ENCODE measurements at regions not wholly inside any gene's neighbourhood (a gene's known extent, or its start where the extent isn't known, plus 50 kb on each side); places are given as distances from the start of the nearest gene placed in this dataset.
"Not testable (repeated sequence)": the region's sequence is repeated elsewhere in the genome, so short reads cannot be mapped to it uniquely, and the experiment has no call there.

- no peak for DNase-seq (ENCODE audit: low spot score)
These were observed 164.1 kb upstream of the IRF2BP2 start for GRCh38 chr1:234773936-234774677.

DNA sequence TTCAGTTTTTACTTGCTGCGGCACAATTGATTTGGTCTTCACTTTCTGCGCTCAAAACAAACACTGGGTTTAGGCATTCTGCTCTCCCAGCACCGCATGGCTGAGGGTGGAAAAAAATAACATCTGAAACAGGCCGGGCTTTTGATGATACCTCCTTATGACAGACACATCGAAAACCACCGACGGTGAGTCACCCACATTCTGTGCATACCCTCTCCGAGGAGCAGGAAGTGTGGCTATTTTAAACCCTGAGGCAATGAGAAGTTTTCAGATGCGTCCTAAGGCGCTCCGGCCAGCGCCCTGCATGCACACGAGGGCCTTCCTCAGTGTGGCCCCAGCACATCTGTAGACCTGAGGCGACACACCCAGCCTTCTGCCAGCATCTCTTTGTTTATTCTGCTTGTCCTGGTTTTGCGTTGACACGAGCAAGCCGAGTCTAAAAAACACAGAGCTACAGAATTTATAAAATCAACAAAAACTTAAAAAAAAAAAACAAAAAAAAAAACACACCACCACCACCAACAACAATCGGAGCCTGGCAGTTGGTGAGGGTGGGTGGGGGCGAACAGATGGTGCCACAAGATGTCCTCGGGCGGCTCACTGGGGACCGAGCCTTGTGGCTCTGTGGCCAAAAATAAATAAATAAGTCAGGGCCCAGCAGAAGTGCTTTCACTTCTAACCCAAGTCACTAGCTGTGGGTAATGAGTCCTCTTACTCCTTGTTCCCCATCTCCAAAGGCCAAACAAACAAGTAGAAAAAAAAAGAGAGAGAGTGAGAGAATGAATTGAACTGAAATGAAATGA lies 162.6 kb upstream of the IRF2BP2 start:
- DNase-seq (ENCODE audit: low spot score), result peak; percentile 91

DNA sequence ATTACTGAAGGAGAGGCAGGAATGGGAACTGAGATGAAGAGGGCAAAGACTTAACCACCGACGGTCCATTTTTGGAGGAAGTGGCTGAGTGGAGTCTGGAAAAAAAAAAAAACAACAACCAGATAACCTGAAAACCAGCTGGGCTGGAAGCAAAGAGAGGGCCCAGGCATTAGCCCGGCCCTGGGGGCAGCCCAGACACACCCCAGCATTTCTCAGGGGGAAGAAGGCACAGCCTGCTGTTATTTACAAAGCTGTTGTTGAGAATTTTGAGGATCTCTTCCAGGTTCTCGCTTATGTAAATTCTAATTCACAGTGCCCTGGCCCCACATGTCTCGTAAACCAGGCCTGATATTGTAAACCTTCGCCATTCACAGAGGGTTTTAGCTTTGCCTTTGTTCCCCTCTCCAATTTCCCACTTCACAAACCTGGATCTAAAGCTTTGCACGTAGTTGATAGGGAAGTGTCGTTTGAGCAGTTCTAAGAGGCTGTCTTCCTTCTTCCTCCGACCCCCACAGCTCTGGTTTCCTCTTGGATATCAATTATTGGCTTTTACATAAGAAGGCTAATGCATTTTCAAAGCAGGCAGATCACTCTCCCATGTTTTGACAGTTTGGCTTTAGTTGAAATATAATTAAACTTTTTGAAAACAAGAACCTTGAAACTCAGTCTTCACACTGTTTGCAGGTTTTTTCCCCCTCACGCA lies 161.8 kb upstream of the IRF2BP2 start:
- no peak for DNase-seq (ENCODE audit: low spot score)

DNA sequence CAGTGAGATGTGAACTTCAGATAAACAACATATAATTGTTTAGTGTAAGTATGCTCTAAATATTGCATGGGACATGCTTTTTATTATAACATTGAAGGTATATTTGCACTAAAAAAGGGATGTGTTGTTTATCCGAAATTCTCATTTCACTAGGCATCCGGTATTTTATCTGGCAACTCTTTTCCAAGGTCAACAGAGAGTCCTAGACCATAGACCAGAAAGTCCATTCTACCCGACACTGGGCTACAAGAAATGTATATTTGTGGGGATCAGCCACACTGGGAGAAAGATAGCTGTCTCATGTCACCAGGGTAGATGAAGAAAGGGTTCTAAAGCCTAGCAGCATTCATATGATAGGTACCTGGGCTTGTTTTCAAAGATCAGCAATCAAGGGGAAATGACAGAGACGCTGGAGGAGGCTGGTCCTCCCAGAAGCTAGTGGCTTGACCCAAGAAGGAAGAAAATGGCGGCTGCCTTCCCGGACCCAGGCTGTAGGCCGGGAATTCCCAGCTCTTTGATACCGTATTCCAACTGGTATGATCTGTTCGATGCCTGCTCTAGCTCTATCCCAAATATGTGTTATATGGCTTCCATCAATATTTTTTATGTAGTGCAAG lies 161.1 kb upstream of the IRF2BP2 start:
- DNase-seq (ENCODE audit: low spot score), result no peak

GRCh38 chr1:234769986-234770795 lies 160.2 kb upstream of the IRF2BP2 start:
- DNase-seq (ENCODE audit: low spot score), result no peak

- no peak for DNase-seq (ENCODE audit: low spot score)
These were observed 159.5 kb upstream of the IRF2BP2 start for GRCh38 chr1:234769284-234769985.

DNA sequence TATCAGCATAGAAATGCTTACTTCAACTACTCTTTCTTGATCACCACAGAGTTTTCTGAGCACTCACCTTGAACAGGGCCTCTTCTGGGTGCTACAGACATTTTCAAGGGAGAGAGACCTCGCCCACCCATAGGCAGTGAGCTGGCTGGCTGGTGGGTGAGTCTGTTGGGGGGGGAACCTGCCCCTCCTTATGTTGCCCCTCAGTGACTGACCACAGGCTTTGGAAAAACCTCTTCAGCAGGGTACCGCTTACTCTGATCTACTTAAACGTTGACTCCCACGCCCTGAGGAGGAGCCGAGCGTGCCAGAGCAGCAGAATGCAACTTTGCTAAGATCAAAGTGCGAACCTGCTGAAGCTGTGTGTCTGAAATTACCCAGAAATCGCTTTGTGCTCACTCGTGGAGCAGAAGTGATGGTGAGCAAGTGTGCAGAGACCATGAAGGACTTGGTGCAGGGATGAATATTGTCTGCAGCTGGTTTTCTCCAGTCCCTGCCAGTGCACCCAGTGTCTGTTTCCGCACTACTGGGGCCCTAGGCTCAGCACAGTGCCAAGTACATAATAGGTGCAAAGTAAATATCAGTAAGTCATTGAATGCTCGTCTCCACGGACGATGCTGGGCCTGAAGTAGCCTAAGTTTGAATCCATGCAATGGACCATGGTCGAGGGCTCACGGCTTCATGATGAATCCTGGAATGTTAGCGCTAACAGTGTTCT lies 158.7 kb upstream of the IRF2BP2 start:
- DNase-seq (ENCODE audit: low spot score), result no peak

DNA sequence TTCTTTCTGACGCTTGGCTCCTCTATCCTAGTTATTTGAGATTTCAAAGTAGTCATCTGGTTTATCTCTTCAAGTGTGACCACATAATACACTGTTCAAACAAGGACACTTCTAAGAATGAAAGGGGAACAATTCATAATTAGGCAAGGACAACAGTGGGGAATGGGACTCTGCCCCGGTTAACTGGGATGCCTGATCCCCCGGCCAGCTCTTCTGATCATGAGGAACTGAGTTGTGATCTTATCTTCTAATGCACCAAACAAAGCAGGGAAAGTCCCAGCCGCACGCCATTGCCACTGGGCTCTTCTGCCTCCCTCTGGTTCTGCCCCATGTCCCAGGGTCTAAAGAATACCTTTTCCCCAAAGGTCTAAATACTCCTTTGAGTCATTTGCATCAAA lies 158.2 kb upstream of the IRF2BP2 start:
- DNase-seq (ENCODE audit: low spot score), result no peak

- no peak for DNase-seq (ENCODE audit: low spot score)
These were observed 155.7 kb upstream of the IRF2BP2 start for GRCh38 chr1:234765672-234766071.

- no peak for DNase-seq (ENCODE audit: low spot score)
These were observed 155.2 kb upstream of the IRF2BP2 start for GRCh38 chr1:234765181-234765580.

DNA sequence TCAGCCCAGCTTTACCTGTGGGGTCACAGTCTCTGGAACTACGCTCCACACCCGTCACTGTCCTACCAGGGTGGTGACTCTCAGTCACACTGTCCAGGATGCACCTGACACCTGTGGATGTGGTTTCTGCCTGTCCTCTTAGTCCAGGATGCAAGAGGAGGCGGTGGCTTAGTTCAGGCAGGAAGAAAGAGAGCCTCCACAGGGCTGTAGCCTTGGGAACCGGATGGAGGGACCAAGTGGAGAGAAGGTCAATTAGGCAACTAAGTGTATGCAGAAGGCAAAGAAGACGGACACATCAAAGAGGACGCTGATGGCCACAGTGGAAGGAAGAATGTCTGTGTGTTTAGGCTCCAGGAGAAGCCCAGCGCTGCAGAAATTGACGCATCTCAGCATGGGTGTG lies 153.9 kb upstream of the IRF2BP2 start:
- DNase-seq (ENCODE audit: low spot score), result no peak

DNA sequence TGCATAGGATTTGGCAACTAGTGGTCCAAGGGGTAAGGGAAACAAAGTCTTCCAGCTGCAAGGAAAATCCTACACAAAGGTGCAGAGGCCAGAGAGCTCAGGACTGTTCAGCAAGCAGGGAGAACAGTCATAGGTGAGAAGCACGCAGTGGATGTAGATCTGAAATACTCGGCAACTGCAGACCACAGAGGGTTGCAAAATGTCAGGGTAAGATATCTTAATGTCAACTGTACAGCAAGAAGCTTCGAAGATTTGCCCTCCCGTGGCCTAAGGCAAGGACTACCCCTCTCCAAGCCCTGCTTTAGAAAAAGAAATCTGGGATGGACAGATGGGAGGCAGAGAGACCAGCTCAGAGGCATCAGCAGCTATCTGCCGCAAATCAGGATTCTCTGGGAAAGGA lies 153.4 kb upstream of the IRF2BP2 start:
- no peak for DNase-seq (ENCODE audit: low spot score)

GRCh38 chr1:234762127-234762526 lies 152.1 kb upstream of the IRF2BP2 start:
- not testable (repeated sequence) for DNase-seq (ENCODE audit: low spot score)

GRCh38 chr1:234760303-234760723 lies 150.3 kb upstream of the IRF2BP2 start:
- DNase-seq (ENCODE audit: low spot score), result no peak

DNA sequence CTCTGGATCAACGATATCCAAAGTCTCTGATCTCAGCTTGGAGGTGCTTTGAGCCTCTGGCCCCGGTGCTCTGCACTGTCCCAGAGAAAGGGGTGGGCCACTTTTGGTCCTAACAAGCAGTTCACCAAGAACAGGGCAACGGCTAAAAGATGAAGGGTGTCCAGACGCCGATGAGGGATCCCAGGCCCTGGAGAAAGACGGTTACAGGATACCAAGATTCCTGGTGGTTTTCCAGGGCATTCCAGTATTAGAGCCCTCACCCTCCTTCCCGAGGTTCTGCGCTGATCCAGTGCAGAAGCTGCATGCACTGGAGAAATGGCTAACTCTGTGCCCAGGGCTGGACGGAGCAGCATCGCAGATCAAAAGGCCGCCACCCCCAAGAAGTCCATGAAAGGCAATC lies 149.9 kb upstream of the IRF2BP2 start:
- no peak for DNase-seq (ENCODE audit: low spot score)

- no peak for DNase-seq (ENCODE audit: low spot score)
These were observed 148.9 kb upstream of the IRF2BP2 start for GRCh38 chr1:234758851-234759250.

DNA sequence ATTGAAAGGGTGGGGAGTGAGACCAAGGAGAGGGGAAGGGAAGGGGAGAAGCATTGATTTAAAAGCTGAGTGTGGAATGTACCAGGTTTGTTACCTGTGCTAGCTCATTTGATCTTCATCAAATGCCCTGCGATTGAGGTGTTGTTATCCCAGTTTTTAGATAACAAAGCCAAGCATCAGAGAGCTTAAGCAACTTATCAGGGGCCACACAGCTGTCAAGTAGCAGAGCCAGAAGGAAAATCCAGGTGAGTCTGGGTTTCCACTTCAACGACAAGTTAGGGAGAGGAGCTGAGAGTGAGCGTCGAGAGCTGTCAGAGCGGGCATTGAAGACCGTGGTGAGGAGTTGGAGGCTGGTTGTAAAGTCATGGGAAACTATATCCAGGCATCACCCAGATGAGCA lies 146.9 kb upstream of the IRF2BP2 start:
- no peak for DNase-seq (ENCODE audit: low spot score)

- DNase-seq (ENCODE audit: low spot score), result no peak
These were observed 146.2 kb upstream of the IRF2BP2 start for GRCh38 chr1:234756066-234756774.

- no peak for DNase-seq (ENCODE audit: low spot score)
These were observed 145.5 kb upstream of the IRF2BP2 start for GRCh38 chr1:234755449-234755863.

GRCh38 chr1:234753979-234754378 lies 144.0 kb upstream of the IRF2BP2 start:
- DNase-seq (ENCODE audit: low spot score), result no peak

Data from NAMALWA (cell line).